AG04449 (cell line): ENCODE measurements at regions not wholly inside any gene's neighbourhood (a gene's known extent, or its start where the extent isn't known, plus 50 kb on each side); places are given as distances from the start of the nearest gene placed in this dataset.

ENCODE experiments used
- CTCF ChIA-PET: fragments of 350-600 bp; formaldehyde crosslinking; extraction: SDS; loops from one replicate; lab custom pipeline; 2021; ENCODE audit warnings: antibody characterized with exemption; lab: Yijun Ruan, JAX
- POLR2A ChIA-PET: fragments of 400-600, 350-600 bp; formaldehyde crosslinking; extraction: SDS; loops from one replicate; lab custom pipeline; 2020; ENCODE audit warnings: antibody characterized with exemption, inconsistent platforms; lab: Yijun Ruan, JAX
- DNase-seq: peaks from one replicate; pipeline ENCODE4 v3.0.0-alpha.2; 2010; ENCODE audit warnings: low read depth, low spot score
- H3K4me3 ChIP-seq: 2 replicates; pipeline ENCODE4 v1.5.1; 2011; ENCODE audit warnings: low read depth, mild to moderate bottlenecking, control low read depth, low read length
- TF ChIP-seq, protein P1 (sequence below): IDR thresholded peaks from one replicate; pipeline ENCODE4 v1.5.1; 2011; ENCODE audit warnings: mild to moderate bottlenecking, moderate library complexity, low read length, control low read depth, inconsistent platforms; ENCODE audit not compliant: insufficient read depth; ENCODE audit errors: missing control alignments

DNA sequence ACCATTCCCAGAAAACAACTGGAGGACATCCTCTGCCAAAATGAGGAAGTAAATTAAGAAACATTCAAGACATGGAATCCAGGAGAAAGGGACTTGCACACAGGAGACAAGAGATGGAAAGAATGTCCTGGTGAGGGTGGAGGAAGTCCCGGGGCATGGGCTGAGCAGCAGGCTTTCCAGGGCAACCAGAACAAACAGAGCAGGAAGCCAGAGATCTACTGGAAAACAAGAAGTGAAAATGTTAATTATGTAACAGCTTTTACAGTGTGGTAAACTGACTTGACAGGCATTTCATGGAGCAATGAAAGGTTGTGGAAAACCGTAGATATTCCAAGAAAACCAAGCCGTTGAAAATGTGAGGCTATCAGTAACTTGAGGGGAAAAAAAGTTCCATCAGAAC is 55.2 kb upstream of the ZNF746 start:
- H3K4me3 ChIP-seq, result no peak overlapping the region
- ChIA-PET CTCF (interaction anchor here (0.7 kb wide), 1 partner anchor 20 kb away, joined by 4 read pairs; no protein-coding TSS in a partner anchor), POLR2A (no interaction called here)
- no peak for DNase-seq
- TF ChIP-seq, protein P1, sequence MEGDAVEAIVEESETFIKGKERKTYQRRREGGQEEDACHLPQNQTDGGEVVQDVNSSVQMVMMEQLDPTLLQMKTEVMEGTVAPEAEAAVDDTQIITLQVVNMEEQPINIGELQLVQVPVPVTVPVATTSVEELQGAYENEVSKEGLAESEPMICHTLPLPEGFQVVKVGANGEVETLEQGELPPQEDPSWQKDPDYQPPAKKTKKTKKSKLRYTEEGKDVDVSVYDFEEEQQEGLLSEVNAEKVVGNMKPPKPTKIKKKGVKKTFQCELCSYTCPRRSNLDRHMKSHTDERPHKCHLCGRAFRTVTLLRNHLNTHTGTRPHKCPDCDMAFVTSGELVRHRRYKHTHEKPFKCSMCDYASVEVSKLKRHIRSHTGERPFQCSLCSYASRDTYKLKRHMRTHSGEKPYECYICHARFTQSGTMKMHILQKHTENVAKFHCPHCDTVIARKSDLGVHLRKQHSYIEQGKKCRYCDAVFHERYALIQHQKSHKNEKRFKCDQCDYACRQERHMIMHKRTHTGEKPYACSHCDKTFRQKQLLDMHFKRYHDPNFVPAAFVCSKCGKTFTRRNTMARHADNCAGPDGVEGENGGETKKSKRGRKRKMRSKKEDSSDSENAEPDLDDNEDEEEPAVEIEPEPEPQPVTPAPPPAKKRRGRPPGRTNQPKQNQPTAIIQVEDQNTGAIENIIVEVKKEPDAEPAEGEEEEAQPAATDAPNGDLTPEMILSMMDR, result no peak
